ENCODE measurements at regions not wholly inside any gene's neighbourhood (a gene's known extent, or its start where the extent isn't known, plus 50 kb on each side); places are given as distances from the start of the nearest gene placed in this dataset.

DNA sequence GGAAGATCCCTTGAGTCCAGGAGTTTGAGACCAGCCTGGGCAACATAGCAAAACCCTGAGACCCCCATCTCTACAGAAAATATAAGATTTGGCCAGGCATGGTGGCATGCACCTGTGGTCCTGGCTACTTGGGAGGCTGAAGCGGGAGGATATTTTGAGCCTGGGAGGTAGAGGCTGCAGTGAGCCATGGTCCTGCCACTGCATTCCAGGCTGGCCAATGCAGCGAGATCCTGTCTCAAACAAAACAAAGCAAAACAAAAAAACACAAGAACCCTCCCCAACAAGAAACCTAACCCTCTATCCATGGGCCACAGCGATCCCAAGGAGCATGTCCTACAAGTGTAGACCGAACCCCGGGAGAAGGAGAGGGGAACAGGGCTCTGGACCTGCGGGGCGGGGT is 133.3 kb downstream of the MGAT5B start:
- no peak for DNase-seq

DNA sequence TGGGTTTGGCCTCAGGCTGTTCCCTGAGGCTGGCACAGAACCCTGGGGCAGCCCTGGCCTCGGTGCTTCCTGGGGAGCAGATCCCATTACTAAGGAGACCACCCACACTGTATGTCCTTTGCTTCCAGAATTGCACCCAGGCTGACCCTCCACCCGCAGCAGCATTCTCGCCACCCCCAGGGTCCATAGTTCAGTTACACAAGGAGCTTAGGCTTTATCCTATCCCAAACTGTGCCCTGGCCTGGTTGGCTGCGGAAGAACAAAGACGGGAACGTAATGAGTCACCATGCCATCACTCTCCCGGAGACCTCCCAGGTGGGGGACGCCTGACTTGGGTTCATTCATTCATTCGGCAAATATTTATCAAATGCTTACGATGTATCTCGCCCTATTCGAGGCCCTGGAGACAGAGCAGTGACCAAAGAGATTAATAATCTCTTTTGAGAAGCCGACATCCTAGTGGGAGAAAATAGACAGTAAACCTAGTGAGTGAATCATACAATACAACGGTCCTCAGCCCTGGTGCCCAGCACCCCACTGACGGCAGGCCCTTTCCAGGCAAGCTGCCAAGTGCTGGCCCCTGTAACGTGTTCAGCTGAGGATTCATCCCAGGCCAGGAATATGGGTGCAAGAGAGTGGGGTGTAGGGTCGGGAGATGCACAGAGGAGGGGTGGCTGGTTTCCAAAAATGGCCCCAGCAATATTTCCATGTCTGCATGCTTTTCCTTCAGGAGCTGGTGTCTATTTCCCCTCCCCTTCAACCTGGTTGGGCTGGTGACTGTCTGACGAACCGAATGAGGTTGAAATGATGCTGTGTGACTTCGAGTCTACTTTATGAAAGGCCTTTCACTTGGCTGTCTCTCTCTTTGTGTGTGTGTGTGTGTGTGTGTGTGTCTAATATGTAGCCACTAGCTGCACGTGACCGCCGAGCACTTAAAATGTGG is 134.2 kb downstream of the MGAT5B start:
- no peak for DNase-seq

DNA sequence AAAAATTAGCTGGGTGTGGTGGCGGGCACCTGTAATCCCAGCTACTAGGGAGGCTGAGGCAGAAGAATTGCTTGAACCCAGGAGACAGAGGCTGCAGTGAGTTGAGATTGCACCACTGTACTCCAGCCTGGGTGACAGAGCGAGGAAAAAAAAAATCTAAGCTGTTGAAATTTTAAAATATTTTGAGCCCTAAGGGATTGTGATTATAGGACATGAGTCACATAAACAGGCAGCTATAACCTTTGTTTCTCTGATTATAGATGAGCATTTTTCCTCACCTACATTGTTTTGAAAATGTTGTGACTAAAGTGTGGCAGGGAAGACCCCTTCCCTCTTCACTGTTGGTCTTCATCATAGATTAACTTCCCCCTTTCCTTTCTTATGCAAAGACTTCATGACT is 135.5 kb downstream of the MGAT5B start:
- no peak for DNase-seq

DNA sequence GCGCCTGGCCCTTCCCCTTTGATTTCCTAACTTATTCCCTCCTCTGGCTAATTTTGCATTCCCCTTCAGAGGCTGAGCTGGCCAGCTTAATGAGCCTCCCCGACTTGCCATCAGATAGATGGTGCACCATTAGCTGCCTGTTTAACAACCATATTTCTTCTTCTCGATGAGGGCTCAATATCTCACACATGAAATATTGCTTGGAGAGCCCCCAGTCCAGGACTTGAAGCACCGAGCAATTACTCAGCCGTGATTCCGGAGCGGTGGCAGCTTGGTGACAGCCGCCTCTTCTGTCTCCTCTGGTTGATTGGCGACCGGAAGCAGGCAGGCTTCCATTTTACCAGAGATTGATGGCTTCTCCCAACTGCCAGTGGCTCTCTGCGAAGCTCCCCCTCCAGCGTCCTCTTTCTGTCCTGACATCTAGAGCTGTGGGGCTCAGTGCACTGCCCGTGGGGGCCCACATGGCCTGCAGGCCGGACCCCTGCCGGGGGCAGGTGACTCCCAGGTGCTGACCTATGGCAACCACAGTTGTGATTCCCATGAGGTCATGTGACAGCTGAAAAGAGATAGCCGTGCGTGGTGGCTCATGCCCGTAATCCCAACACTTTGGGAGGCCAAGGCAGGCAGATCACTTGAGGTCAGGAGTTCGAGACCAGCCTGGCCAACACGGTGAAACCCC is 133.7 kb upstream of the SEC14L1 start:
- no peak for DNase-seq

DNA sequence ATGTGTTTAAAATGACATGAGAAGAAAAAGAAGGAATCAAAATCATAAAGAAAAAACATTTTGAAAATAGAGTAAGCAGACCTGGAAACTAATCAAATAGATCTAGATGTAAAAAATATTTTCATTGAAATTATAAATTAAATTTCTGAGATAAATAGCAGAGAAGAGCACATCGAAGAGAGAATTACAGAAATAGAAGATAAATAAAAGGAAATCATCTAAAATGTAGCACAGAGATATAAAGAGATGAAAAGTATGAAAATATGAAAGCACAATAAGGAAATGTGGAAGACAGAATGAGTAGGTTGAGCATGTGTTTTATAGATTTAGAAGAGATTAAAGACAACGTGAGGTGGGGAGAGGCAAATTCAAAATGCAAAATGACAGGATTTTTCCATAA is 130.9 kb upstream of the SEC14L1 start:
- DNase-seq, result no peak

DNA sequence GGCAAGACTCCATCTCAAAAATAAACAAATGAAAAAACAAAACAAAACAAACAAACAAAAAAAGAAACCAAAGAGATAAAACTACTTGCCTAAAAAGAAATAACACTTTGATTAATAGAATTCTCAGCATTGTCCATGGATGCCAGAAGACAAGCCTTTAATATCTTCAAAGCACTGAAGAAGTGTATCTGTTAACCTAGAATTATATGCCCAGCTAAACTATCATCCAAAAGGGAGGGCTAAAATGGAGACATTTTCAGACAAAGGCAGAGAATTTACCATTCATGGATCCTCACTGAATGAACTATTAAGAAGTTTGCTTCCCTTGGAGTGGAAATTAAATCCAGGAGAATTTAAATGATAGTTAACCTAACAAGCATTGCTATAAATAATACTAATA is 130.1 kb upstream of the SEC14L1 start:
- DNase-seq, result no peak

DNA sequence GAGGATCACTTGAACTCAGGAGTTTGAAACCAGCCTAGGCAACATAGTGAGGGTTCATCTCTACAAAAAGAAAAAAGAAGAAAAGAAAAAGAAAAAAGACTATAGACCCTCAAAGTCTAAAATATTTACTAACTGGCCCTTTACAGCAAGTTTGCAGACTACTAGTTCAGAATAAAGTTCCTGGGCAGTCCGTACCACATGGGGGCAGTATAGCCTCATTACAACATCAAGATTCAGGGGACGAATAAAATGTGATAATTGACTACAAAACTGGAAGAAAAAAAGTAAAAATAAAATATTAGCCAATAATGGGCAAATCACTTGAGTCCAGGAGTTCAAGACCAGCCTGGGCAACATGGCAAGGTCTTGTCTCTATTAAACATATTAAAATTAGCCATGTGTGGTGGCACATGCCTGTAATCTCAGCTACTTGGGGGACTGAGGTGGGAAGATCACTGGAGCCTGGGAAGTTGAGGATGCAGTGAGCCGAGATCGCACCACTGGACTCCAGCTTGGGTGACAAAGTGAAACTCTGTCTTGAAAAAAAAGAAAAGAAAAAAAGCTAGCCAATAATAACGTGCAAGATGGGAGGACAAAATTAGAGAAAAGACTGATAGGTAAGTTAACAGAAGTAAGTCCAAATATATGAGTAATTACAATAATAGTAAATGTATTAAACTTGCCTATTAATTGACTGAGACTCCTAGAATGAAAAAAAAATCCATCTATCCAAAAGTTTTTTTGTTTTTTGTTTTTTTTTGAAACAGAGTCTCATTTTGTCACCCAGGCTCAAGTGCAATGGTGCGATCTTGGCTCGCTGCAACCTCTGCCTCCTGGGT is 129.4 kb upstream of the SEC14L1 start:
- DNase-seq, result peak; percentile 34 to 63

DNA sequence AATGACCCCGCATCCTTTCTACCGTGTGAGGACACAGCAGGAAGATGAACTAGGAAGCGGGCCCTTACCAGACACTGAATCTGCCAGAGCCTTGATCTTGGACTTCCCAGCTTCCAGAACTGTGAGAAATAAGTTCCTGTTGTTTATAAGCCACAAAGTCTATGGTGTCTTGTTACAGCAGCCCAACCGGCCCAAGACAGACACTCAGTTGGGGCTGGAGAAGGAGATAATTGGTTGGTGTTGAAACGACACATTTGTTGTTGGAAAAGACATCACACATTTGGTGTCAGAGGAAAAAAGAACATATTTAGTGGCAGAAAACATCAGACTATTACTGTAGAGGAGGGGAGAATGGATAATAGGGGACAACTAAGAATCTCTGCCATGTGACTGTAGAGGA is 122.3 kb upstream of the SEC14L1 start:
- no peak for DNase-seq

DNA sequence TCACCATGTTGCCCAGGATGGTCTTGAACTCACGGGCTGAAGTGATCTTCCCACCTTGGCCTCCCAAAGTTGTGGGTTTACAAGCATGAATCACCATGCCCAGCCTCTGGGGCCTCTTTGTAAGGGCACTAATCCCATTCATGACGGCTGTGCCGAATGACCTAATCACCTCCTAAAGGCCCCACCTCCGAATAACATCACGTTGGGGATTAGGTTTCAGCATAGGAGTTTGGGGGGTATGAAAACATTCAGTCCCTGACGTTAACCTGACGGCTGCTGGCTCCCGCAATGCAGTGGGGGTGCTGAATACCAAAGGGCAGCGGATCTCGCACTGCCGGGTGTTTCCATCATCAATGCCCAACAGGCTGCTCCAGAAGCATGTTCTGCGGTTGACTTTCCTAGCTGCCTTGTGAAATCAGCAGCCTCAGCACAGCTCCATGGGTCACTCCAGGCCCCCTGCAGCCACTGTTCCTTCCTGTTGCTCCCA is 120.8 kb upstream of the SEC14L1 start:
- DNase-seq, result no peak

DNA sequence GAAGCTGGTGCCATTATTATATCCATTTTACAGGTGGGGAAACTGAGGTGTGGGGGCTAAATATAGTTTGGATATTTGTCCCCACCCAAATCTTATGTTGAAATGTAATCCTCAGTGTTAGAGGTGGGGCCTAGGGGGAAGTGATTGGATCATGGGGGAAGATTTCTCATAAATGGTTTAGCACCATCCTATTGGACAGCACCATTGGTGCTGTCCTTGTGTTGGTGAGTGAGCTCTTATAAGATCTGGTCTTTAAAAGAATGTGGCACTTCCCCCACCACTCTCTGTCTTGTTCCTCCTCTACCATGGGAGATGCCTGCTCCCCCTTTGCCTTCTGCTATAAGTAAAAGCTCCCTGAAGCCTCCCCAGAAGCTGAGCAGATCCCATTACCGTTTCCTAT is 119.8 kb upstream of the SEC14L1 start:
- DNase-seq, result no peak

DNA sequence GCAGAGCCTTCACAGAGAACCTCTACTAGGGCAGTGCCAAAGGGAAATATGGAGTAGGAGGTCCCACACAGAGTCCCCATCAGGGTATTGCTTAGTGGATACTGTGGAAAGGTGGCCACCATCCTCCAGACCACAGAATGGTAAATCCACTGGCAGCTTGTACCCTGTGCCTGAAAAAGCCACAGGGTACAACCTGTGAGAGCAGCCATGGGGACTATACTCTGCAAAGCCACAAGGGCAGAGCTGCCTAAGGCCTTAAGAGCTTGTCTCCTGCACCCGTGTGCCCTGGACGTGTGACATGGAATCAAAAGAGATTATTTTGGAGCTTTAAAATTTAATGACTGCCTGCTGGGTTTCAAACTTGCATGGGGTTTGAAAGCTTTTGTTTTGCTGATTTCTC is 118.0 kb upstream of the SEC14L1 start:
- DNase-seq, result no peak

DNA sequence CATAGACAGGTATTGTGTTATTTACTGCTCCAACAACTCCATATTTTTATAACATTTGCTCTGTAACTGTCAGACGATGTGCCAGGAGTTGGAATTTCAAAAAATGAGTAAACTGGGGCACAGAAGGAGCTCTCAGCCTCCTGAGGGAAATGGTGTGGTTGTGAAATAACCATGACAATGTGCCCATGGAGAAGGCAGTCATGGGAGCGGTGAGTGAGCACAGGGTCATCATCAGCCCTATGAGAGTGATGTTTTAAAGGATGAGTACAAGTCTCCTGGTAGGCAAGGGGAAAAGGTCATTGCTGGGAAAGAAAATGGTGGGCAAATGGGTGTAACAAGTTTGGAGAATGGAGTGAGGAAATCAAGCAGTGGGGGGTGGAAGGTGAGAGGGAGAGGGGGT is 115.0 kb upstream of the SEC14L1 start:
- no peak for DNase-seq

DNA sequence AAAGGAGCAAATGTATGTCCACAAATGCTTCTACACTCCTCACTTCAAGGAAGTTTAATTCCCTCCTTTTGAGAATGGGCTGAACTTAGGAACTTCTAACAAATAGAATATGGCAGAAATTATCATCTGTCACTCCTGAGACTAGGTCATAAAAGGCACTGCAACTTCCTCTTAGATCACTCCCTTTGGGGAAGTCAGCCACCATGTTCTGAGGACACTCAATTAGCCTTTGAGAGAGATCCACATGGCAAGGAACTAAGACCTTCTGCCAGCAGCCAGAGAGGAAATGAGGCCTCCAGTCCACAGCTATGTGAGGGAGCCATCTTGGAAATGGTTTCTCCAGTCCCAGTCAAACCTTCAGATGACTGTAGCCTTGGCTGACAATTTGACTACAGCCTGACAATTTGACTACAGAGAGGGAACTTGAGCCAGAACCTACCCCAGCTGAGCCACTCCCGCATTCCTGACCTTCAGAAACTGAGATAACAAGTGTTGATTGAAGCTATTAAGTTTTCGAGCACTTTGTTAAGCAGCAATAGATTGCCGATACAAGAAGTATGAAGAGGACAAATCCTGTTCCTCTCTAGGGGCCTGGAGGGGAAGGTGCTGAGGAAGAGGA is 113.4 kb upstream of the SEC14L1 start:
- DNase-seq, result no peak

DNA sequence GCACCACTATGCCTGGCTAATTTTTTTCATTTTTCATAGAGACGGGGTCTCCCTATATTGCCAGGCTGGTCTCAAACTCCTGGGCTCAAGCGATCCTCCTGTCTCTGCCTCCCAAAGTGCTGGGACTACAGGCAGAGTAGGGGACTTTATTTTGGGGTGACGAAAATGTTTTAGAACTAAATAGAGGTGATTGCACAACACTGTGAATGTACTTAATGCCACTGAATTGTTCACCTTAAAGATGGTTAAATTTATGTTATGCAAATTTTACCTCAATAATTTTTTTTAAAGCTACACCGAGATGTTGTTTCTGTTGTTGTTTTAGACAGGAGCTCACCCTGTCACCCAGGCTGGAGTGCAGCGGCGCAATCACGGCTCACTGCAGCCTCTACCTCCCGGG is 111.9 kb upstream of the SEC14L1 start:
- DNase-seq, result no peak

DNA sequence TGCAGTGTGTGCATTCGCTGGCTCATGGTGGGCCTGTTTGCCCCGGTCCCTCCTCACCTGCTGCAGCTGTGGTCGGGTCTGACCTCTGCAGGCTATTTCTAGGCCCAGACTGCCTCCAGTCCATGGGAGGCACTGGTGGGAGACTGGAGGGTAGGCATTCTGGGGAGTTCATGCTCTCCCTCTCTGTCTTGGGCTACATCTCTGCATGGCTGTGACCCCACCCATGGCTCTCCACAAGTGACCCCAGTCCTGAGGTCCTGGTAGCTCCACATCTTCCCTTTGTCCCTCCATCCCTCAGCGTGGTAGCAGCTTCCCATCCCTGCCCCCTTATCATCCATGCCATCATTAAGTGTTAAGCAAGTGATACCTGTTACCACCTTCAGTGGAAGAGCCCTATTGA is 107.8 kb upstream of the SEC14L1 start:
- no peak for DNase-seq

DNA sequence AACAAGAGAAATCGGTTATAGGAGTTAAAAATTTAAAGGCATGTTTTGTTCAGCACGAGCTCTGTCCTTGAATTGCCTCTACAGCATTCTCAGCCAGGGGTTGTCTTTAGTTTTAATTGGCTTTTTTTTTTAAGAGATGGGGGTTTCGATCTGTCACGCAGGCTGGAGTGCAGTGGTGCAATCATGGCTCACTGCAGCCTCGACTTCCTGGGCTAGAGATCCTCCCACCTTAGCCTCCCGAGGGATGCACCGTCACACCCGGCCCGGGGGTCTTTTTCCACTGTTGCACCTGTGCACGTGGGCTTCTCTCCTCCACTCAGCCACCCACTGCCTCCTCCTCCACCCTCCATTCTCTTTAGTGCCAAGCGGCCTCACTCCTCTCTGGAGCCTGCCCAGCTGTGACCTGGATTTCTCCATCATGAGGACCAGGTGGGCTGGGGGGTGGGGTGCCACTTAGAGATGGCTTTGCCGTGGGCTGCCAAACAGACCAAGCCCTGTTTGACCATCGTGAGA is 106.8 kb upstream of the SEC14L1 start:
- DNase-seq, result no peak

DNA sequence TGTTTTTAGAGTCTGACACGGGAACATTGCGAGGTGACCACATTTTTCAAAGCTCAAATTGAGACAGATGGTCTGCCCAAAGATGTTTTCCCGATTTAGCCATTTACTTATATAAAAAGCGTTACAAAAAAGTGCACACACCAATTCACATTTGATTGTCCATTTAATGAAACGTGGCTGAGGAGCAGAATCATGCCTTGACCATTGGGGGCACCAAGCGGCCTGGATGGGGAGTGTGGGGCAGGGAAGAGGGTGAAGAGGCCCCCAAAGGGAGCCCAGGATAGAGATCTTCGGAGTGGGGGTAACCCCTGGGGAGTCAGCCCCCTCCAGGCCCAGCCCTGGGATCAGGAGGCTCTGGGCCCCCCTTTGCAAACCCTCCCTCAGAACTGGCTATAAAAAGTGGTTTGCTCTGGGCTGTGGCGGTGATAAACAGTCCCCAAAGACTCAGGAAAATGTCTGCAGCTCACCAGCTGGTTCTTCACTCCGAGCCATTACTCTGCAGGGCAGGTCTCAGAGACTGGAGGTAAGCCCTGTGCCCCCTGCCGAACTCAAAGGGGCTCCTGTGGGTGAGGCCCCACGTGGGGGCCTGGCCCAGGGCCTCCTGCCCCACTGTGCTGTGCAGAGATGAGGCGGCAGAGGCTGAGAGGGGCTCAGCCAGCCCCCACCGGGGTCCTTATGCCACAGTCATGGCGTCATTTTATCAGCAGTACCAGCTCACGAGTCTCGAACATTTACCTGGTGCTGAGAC is 105.9 kb upstream of the SEC14L1 start:
- no peak for DNase-seq

DNA sequence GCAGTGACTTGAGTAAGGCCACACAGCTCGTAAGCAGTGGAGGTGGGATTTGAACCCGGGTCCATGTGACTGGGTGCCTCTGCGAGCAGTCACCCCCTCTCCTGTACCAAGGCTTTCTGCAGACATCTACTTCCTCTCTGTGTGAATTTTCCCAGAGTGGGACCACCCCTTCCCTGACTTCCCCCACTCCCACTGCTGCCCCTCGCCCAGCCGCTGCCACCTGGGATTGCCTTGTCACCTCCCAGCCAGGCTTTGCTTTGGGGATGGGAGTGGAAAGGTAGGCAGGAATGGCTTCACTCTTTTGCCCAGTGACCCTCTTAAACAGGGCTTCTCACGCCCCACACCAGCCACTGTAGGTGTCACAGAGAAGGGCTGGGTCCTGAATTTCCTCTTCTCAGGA is 105.2 kb upstream of the SEC14L1 start:
- no peak for DNase-seq

DNA sequence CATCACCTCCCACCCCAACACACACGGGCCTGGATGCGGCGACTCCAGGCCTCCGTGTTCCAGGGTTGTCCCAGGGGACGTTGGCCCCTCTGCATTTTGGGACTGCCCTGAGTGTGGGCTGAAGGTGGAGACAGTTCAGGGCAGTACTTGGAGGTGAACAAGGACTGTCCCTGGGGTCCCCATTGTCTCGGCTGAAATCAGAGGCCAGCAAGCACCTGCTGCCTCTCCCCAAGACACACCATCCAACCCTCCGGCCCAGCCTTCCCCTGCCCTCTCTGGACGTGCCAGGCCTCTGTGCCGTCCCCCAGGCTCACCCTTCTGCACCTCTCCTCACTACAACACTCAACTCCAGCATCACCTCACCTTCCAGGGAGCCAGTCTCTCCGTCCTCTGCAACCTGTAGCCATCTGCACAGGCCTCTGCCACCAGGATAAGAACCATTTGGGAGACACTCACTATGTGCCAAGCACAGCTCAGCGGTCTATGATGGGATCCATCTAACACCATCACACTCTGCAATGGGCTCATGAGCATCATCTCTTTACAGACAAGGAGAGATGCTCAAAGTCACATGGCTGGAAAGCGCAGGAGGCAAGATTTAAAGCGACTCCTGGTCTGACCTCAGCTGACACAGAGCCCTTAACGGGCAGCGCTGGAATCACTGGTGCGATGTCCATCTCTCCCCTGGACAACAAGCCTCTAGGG is 104.5 kb upstream of the SEC14L1 start:
- DNase-seq, result no peak

DNA sequence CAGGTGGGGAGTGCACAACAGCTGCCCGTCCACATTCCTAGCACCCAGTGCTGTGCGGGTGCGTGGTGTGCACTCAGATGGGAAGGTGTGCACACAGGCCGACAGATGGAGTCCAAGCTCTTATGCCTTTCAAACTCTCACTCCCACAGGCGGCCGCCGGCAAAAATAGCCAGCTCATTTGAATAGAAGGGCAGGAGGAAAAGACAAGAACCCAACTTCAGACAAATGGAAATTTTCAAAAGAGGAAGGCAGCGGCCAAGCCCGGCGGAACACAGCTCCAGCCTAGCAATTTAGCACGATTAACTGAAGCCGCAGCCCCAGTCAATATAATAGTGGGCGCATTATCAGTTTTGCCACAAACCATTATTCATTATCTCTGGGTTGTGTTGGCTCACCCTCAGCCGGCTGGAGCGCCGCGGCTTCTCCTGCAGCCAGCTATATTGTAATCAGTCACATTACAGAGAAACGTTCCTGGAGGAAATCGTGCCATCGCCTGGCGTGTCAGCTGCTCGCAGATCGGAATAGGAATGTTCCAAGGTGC is 103.9 kb upstream of the SEC14L1 start:
- no peak for DNase-seq

DNA sequence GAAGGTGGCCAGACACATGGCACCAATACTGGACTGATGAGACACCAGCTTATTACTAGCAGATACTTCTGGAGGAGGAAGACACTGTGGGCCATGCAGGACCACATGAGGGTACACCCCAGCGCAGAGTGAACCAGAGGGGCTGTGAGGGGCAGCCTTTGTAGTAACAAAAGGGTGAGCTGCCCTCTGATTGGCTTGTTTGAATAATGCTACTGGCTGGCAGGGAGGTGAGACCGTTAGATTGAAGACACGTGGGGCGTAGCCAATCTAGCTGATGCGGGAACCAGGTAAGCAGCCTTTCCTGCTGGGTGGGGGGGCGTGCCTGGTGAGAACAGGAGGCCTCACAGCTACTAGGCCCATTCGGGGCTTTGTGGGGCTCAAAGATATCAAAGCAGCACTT is 102.8 kb upstream of the SEC14L1 start:
- DNase-seq, result no peak

All from CD4-positive, alpha-beta T cell treated with Interferon alpha-2 for 1 hour (primary cell).